GM23338 (cell line): ENCODE measurements at regions not wholly inside any gene's neighbourhood (a gene's known extent, or its start where the extent isn't known, plus 50 kb on each side); places are given as distances from the start of the nearest gene placed in this dataset.

Experiments used
- ATAC-seq: fragments of 200-7000 bp; cut with Tn5 transposase; 3 replicates; pipeline ENCODE4 v1.9.1; 2020
- DNase-seq: peaks from one replicate; pipeline ENCODE4 v3.0.0-alpha.2; 2015; ENCODE audit warnings: low spot score
- H2AFZ ChIP-seq: fragments of 200-600 bp; sonication (generic); 2 replicates; pipeline ENCODE4 v1.8.0; 2016; ENCODE audit warnings: antibody characterized with exemption, mild to moderate bottlenecking, moderate library complexity
- H3F3A ChIP-seq: fragments of 200-600 bp; sonication (generic); replicated peaks from 2 replicates; pipeline ENCODE4 v1.8.0; 2017; ENCODE audit warnings: antibody characterized with exemption, mixed run types, low read depth
- H3K27ac ChIP-seq: fragments of 200-600 bp; sonication (generic); 2 replicates; pipeline ENCODE4 v1.6.1; 2016; ENCODE audit warnings: low read depth
- H3K27me3 ChIP-seq: fragments of 200-600 bp; sonication (generic); 2 replicates; pipeline ENCODE4 v1.8.0; 2016; ENCODE audit warnings: mild to moderate bottlenecking, mixed run types, moderate library complexity; ENCODE audit not compliant: insufficient read depth
- H3K36me3 ChIP-seq: fragments of 200-600 bp; sonication (generic); 2 replicates; pipeline ENCODE4 v1.8.0; 2016; ENCODE audit warnings: mild to moderate bottlenecking; ENCODE audit not compliant: insufficient read depth
- H3K4me1 ChIP-seq: fragments of 200-600 bp; sonication (generic); 2 replicates; pipeline ENCODE4 v1.8.0; 2016; ENCODE audit warnings: mild to moderate bottlenecking, moderate library complexity; ENCODE audit not compliant: insufficient read depth
- H3K4me2 ChIP-seq: fragments of 200-600 bp; sonication (generic); 2 replicates; pipeline ENCODE4 v1.7.1; 2017; ENCODE audit warnings: mixed run types
- H3K4me3 ChIP-seq: fragments of 200-600 bp; sonication (generic); 2 replicates; pipeline ENCODE4 v1.6.1; 2016; ENCODE audit warnings: mixed run types
- H3K79me2 ChIP-seq: fragments of 200-600 bp; sonication (generic); replicated peaks from 2 replicates; pipeline ENCODE4 v1.8.0; 2017; ENCODE audit warnings: mild to moderate bottlenecking; ENCODE audit not compliant: insufficient read depth
- H3K9me2 ChIP-seq: fragments of 200-600 bp; sonication (generic); 2 replicates; pipeline ENCODE4 v1.8.0; 2017; ENCODE audit not compliant: insufficient read depth
- H4K20me1 ChIP-seq: fragments of 200-600 bp; sonication (generic); replicated peaks from 2 replicates; pipeline ENCODE4 v1.8.0; 2017; ENCODE audit warnings: mild to moderate bottlenecking; ENCODE audit not compliant: insufficient read depth
- H3K27ac Mint-ChIP-seq: 2 replicates; pipeline ENCODE4 v1.8.0; 2020; ENCODE audit warnings: inconsistent platforms, mild to moderate bottlenecking, moderate library complexity, mixed read lengths
- H3K27me3 Mint-ChIP-seq: 3 replicates; pipeline ENCODE4 v1.8.0; 2022; ENCODE audit warnings: low read depth, mild to moderate bottlenecking, moderate library complexity, mixed read lengths, inconsistent platforms; ENCODE audit not compliant: insufficient read depth, poor library complexity
- H3K36me3 Mint-ChIP-seq: 3 replicates; pipeline ENCODE4 v1.8.0; 2021; ENCODE audit warnings: low read depth, mild to moderate bottlenecking, inconsistent platforms, moderate library complexity, mixed read lengths
- H3K4me1 Mint-ChIP-seq: 3 replicates; pipeline ENCODE4 v1.8.0; 2020; ENCODE audit warnings: mild to moderate bottlenecking, inconsistent platforms, mixed read lengths
- H3K4me3 Mint-ChIP-seq: 3 replicates; pipeline ENCODE4 v1.8.0; 2021; ENCODE audit warnings: moderate library complexity, mild to moderate bottlenecking, inconsistent platforms, mixed read lengths
- H3K9me3 Mint-ChIP-seq: 3 replicates; pipeline ENCODE4 v1.8.0; 2020; ENCODE audit warnings: moderate library complexity, mild to moderate bottlenecking, inconsistent platforms, mixed read lengths
- CREB1 ChIP-seq: fragments of 250-450 bp; sonication (Bioruptor Pico); IDR thresholded peaks from 2 replicates; pipeline ENCODE4 v1.5.0; 2020; ENCODE audit warnings: low read depth, mild to moderate bottlenecking, moderate library complexity
- CTCF ChIP-seq, 2 experiments: fragments of 200-600 bp in 1 of 2; sonication (generic) in 1 of 2; conservative IDR thresholded peaks; 2 replicates each; pipeline versions ENCODE4 v1.5.1 to v1.6.1; 2016 to 2017; ENCODE audit warnings: antibody characterized with exemption in 2 of 2, low read depth in 2 of 2, mild to moderate bottlenecking in 2 of 2, moderate library complexity in 1 of 2
- ETS1 ChIP-seq: IDR thresholded peaks from 2 replicates; pipeline ENCODE4 v1.6.1; 2016; ENCODE audit warnings: antibody characterized with exemption
- EZH2 ChIP-seq: fragments of 200-600 bp; sonication (generic); IDR thresholded peaks from one replicate; pipeline ENCODE4 v1.8.0; 2017; ENCODE audit warnings: antibody characterized with exemption, mild to moderate bottlenecking, low read depth; ENCODE audit not compliant: unreplicated experiment
- JUNB ChIP-seq: IDR thresholded peaks from one replicate; pipeline ENCODE4 v1.6.1; 2016; ENCODE audit warnings: antibody characterized with exemption; ENCODE audit not compliant: unreplicated experiment
- NANOG ChIP-seq: IDR thresholded peaks from 2 replicates; pipeline ENCODE4 v1.6.1; 2016; ENCODE audit warnings: antibody characterized with exemption, borderline replicate concordance
- POLR2AphosphoS5 ChIP-seq: IDR thresholded peaks from 2 replicates; pipeline ENCODE4 v1.6.1; 2016; ENCODE audit warnings: antibody characterized with exemption, low read depth
- STAT1 ChIP-seq: IDR thresholded peaks from one replicate; pipeline ENCODE4 v1.6.1; 2016; ENCODE audit warnings: antibody characterized with exemption; ENCODE audit not compliant: unreplicated experiment
- ZNF114 ChIP-seq: fragments of 250-450 bp; sonication (Bioruptor Pico); IDR thresholded peaks from 2 replicates; pipeline ENCODE4 v1.5.0; 2020; ENCODE audit warnings: mild to moderate bottlenecking, moderate library complexity
- ZNF331 ChIP-seq: fragments of 250-450 bp; sonication (Bioruptor Pico); IDR thresholded peaks from 2 replicates; pipeline ENCODE4 v1.5.0; 2020; ENCODE audit warnings: low read depth, mild to moderate bottlenecking, moderate library complexity

GRCh38 chr4:18635531-18635930, 614.0 kb upstream of the LCORL start (continued):
- TF ChIP-seq ZNF114 (CRISPR knock-in tag): no peak
- no peak for TF ChIP-seq NANOG
- TF ChIP-seq CREB1 (CRISPR knock-in tag): no peak
- no peak for TF ChIP-seq STAT1
- no peak for TF ChIP-seq ZNF331 (CRISPR knock-in tag)
- no peak for TF ChIP-seq POLR2AphosphoS5
- TF ChIP-seq CTCF (conservative IDR thresholded peaks at IDR 0.05; ENCODE audit: low read depth in 2 of 2): no peak
- TF ChIP-seq EZH2: no peak

GRCh38 chr4:18631586-18631985, 610.0 kb upstream of the LCORL start:
- Mint-ChIP-seq H3K36me3 (peaks cover 17% of the 10 kb centered on the region), H3K9me3 (peaks cover 24% of the 10 kb centered on the region), H3K4me3 (no peak overlapping the region), H3K4me1 (peaks cover 7% of the 10 kb centered on the region), H3K27ac (no peak overlapping the region), H3K27me3 (peaks cover 8% of the 10 kb centered on the region)
- no peaks in the 10 kb centered on the region for H4K20me1 ChIP-seq
- no peak overlapping the region for H2AFZ ChIP-seq
- H3K36me3 ChIP-seq: no peaks in the 10 kb centered on the region
- no peak overlapping the region for H3K4me3 ChIP-seq
- 0 out of 2 replicates have a peak, but pooled peaks cover 3% of the 10 kb centered on the region for H3K4me1 ChIP-seq
- no peak for TF ChIP-seq CTCF (conservative IDR thresholded peaks at IDR 0.05; ENCODE audit: low read depth in 2 of 2)
- TF ChIP-seq NANOG: no peak
- no peaks in the 10 kb centered on the region for H3F3A ChIP-seq
- ATAC-seq: no peak
- no peaks in the 10 kb centered on the region for H3K27me3 ChIP-seq
- DNase-seq: no peak
- H3K4me2 ChIP-seq: no peak overlapping the region
- no peaks in the 10 kb centered on the region; the same call in 1 of the 2 replicates for H3K9me2 ChIP-seq
- no peaks in the 10 kb centered on the region for H3K79me2 ChIP-seq
- H3K27ac ChIP-seq: no peak overlapping the region

GRCh38 chr4:18630218-18631110, 608.9 kb upstream of the LCORL start:
- no peak for ATAC-seq
- Mint-ChIP-seq H3K27me3 (peaks cover 8% of the 10 kb centered on the region), H3K4me1 (0 out of 3 replicates have a peak, but pooled peaks cover under 1% of the 10 kb centered on the region), H3K36me3 (peaks cover 17% of the 10 kb centered on the region), H3K4me3 (no peak overlapping the region), H3K27ac (no peak overlapping the region), H3K9me3 (peaks cover 24% of the 10 kb centered on the region)
- Histone ChIP-seq H3K27ac (no peak overlapping the region), H3K4me2 (no peak overlapping the region), H3F3A (no peaks in the 10 kb centered on the region), H3K4me3 (no peak overlapping the region), H3K9me2 (no peaks in the 10 kb centered on the region; the same call in 1 of the 2 replicates), H3K27me3 (no peaks in the 10 kb centered on the region), H3K36me3 (no peaks in the 10 kb centered on the region), H4K20me1 (no peaks in the 10 kb centered on the region), H3K79me2 (no peaks in the 10 kb centered on the region), H2AFZ (no peak overlapping the region), H3K4me1 (0 out of 2 replicates have a peak, but pooled peaks cover 2% of the 10 kb centered on the region)
- no peak for DNase-seq
- TF ChIP-seq EZH2 (no peak), ETS1 (no peak), ZNF331 (CRISPR knock-in tag) (no peak), NANOG (no peak), STAT1 (no peak), ZNF114 (CRISPR knock-in tag) (no peak), JUNB (no peak)
